HCT116 (cell line): ENCODE measurements at regions not wholly inside any gene's neighbourhood (a gene's known extent, or its start where the extent isn't known, plus 50 kb on each side); places are given as distances from the start of the nearest gene placed in this dataset.

Experiments used
- ATAC-seq: fragments of 200-7000 bp; cut with Tn5 transposase; 2 replicates; pipeline ENCODE4 v1.9.1; 2020; ENCODE audit warnings: mild to moderate bottlenecking, moderate library complexity
- BruUV-seq: library from RNA; stranded (reverse); fragments of 400-500 nt; replicated peaks from 2 replicates; lab custom pipeline; 2021; lab: Mats Ljungman, UMichigan
- CTCF ChIA-PET: fragments of 300-600 bp; sonication (Branson Sonifier 250); formaldehyde crosslinking; loops from one replicate; lab custom pipeline; 2021; ENCODE audit warnings: antibody characterized with exemption; lab: Charles Lee
- POLR2A ChIA-PET: fragments of 300-600, 350-600 bp; sonication (Branson Sonifier 250); formaldehyde crosslinking; loops from one replicate; lab custom pipeline; 2021; ENCODE audit warnings: antibody characterized with exemption; lab: Charles Lee
- RAD21 ChIA-PET, 2 experiments: fragments of 300-600 bp; sonication (Branson Sonifier 250); formaldehyde crosslinking; loops; one replicate each; lab custom pipeline; 2023; ENCODE audit warnings: low total read pairs in 2 of 2; ENCODE audit not compliant: uncharacterized antibody in 2 of 2, unreplicated experiment in 2 of 2, low non-redundant PET in 1 of 2; lab: Charles Lee
- DNase-seq: peaks from one replicate; pipeline ENCODE4 v3.0.0-alpha.2; 2010; ENCODE audit warnings: low read depth, low spot score
- H2AFZ ChIP-seq: fragments of 200-600 bp; shearing (Covaris generic), sonication (generic); 2 replicates; pipeline ENCODE4 v1.6.1; 2017; ENCODE audit warnings: low read depth, mixed run types, mixed read lengths, antibody characterized with exemption, low read length; ENCODE audit not compliant: poor library complexity, severe bottlenecking
- H3K27ac ChIP-seq: 2 replicates; pipeline ENCODE4 v1.5.1; 2012; ENCODE audit warnings: low read depth, low read length
- H3K27me3 ChIP-seq: fragments of 200-600 bp; sonication (generic); 2 replicates; pipeline ENCODE4 v1.6.1; 2016; ENCODE audit warnings: mixed run types, low read length, mixed read lengths; ENCODE audit not compliant: insufficient read depth
- H3K36me3 ChIP-seq, 2 experiments: fragments of 200-500 bp in 1 of 2; fragments of 200-600 bp in 1 of 2; sonication (Bioruptor generic) in 1 of 2; sonication (generic) in 1 of 2; 2 replicates each; pipeline versions ENCODE4 v1.5.1 to v1.6.1; 2014 to 2016; ENCODE audit warnings: low read length in 2 of 2, inconsistent platforms in 1 of 2, mixed read lengths in 1 of 2, mixed run types in 1 of 2; ENCODE audit not compliant: insufficient read depth in 2 of 2, control insufficient read depth in 1 of 2
- H3K4me1 ChIP-seq, 2 experiments: fragments of 200-600 bp in 1 of 2; sonication (generic) in 1 of 2; 2 replicates each; pipeline versions ENCODE4 v1.5.1 to v1.6.1; 2012 to 2017; ENCODE audit warnings: low read length in 2 of 2, inconsistent platforms in 1 of 2, mild to moderate bottlenecking in 1 of 2, mixed read lengths in 1 of 2, mixed run types in 1 of 2, moderate library complexity in 1 of 2; ENCODE audit not compliant: insufficient read depth in 2 of 2, control insufficient read depth in 1 of 2
- H3K4me2 ChIP-seq: fragments of 200-600 bp; sonication (generic); 2 replicates; pipeline ENCODE4 v1.6.1; 2017; ENCODE audit warnings: mixed run types, low read length, mixed read lengths
- H3K4me3 ChIP-seq, 2 experiments: fragments of 200-600 bp in 1 of 2; sonication (generic) in 1 of 2; replicated peaks in 1 of 2; 2 replicates each; pipeline ENCODE4 v1.5.1; 2011 to 2016; ENCODE audit warnings: low read length in 2 of 2, control low read depth in 1 of 2, low read depth in 1 of 2, mild to moderate bottlenecking in 1 of 2, mixed read lengths in 1 of 2, mixed run types in 1 of 2
- H3K79me2 ChIP-seq: fragments of 200-600 bp; sonication (generic); 2 replicates; pipeline ENCODE4 v1.6.1; 2017; ENCODE audit warnings: mild to moderate bottlenecking, mixed run types, low read length, moderate library complexity, mixed read lengths; ENCODE audit not compliant: insufficient read depth
- H3K9ac ChIP-seq: fragments of 200-600 bp; sonication (generic); 2 replicates; pipeline ENCODE4 v1.6.1; 2016; ENCODE audit warnings: low read length, mixed read lengths
- H3K9me2 ChIP-seq: fragments of 200-600 bp; sonication (generic), shearing (Covaris generic); 2 replicates; pipeline ENCODE4 v1.6.1; 2017; ENCODE audit warnings: mixed run types, mild to moderate bottlenecking, moderate library complexity; ENCODE audit not compliant: insufficient read depth
- H3K9me3 ChIP-seq, 2 experiments: fragments of 200-500 bp in 1 of 2; fragments of 200-600 bp in 1 of 2; sonication (Bioruptor generic) in 1 of 2; sonication (generic) in 1 of 2; 2 replicates each; pipeline ENCODE4 v1.6.1; 2014 to 2017; ENCODE audit warnings: low read length in 2 of 2, mixed read lengths in 2 of 2, inconsistent platforms in 1 of 2, low read depth in 1 of 2, mild to moderate bottlenecking in 1 of 2, mixed run types in 1 of 2, moderate library complexity in 1 of 2; ENCODE audit not compliant: control insufficient read depth in 1 of 2, insufficient read depth in 1 of 2
- H4K20me1 ChIP-seq: fragments of 200-600 bp; sonication (generic), shearing (Covaris generic); 2 replicates; pipeline ENCODE4 v1.6.1; 2017; ENCODE audit warnings: mixed run types, mild to moderate bottlenecking, moderate library complexity; ENCODE audit not compliant: insufficient read depth
- EGR1 ChIP-seq: IDR thresholded peaks from 2 replicates; pipeline ENCODE4 v1.6.1; 2012; ENCODE audit warnings: low read depth
- EZH2phosphoT487 ChIP-seq: fragments of 200-600 bp; IDR thresholded peaks from 2 replicates; pipeline ENCODE4 v1.6.1; 2018; ENCODE audit warnings: antibody characterized with exemption, borderline replicate concordance
- JUND ChIP-seq: IDR thresholded peaks from 2 replicates; pipeline ENCODE4 v1.6.1; 2012
- RAD21 ChIP-seq: IDR thresholded peaks from 2 replicates; pipeline ENCODE4 v1.6.1; 2012; ENCODE audit warnings: low read depth, mild to moderate bottlenecking
- SP1 ChIP-seq: IDR thresholded peaks from 2 replicates; pipeline ENCODE4 v1.6.1; 2012; ENCODE audit warnings: low read depth
- ZFX ChIP-seq: fragments of 450-650 bp; IDR thresholded peaks from 2 replicates; pipeline ENCODE4 v1.6.1; 2017
- intact Hi-C: fragments of 100-400 bp; cut with micrococcal nuclease; formaldehyde crosslinking; loops from 2 replicates; pipeline ENCODE4 v1.10.0; 2022
- TF ChIP-seq, protein P1 (sequence below), 3 experiments: fragments of 200-600 bp in 1 of 3; sonication (generic) in 1 of 3; IDR thresholded peaks in 2 of 3; conservative IDR thresholded peaks in 1 of 3; 2 replicates each; pipeline ENCODE4 v1.5.1; 2012 to 2017; ENCODE audit warnings: low read depth in 2 of 3, low read length in 2 of 3, antibody characterized with exemption in 1 of 3, borderline replicate concordance in 1 of 3, control low read depth in 1 of 3, mild to moderate bottlenecking in 1 of 3, mixed read lengths in 1 of 3, mixed run types in 1 of 3, moderate library complexity in 1 of 3; ENCODE audit not compliant: insufficient read depth in 1 of 3
- TF ChIP-seq, protein P2 (sequence below): IDR thresholded peaks from 2 replicates; pipeline ENCODE4 v1.6.1; 2012
- TF ChIP-seq, protein P3 (sequence below): IDR thresholded peaks from 2 replicates; pipeline ENCODE4 v1.6.1; 2012; ENCODE audit warnings: low read depth

DNA sequence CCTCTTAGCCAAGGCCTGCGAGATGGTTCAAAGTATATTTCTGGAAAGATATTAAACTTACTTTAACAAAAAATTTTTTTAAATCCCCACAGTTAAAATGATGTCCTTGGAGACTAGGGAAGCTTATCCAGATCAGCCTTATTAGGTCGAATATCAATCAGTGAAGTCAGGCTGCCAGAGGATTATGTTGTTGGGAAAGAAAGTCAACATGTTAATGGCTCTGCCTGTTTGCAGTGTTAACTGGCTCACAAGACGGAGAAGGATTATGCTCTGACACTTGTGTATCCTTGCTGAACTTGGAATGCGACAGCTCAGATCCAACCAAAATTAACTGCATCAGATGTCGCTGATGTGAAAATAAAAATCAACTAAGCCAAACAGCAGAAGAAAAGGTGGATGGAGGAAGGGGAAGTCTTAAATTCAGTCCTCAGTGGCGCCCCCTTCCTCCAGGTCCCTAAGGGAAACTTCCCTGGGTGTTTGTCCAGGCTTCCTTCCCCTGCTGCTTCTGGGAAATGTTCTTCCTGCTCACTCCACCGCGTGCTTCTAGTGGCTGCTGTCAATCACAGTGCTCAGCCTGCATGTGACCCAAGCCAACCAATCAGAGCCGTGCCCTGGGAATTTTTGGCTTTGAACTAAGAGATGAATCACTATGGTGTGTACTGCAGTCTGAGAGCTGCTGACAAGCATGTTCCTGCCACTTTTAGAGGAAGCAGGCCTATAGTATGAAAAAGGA lies 690.4 kb upstream of the NRP1 start:
- ATAC-seq (peak; percentile 80), DNase-seq (peak; percentile 29)
- no peaks in the 10 kb centered on the region for H3K4me1 ChIP-seq
- no peak overlapping the region for H3K9ac ChIP-seq
- POLR2A ChIA-PET, result no interaction called here
- no peaks in the 10 kb centered on the region for H3K9me2 ChIP-seq
- no peaks in the 10 kb centered on the region for H3K9me3 ChIP-seq
- H3K4me2 ChIP-seq, result no peak overlapping the region
- no TSS peak for BruUV-seq
- H3K27ac ChIP-seq, result no peak overlapping the region
- CTCF ChIA-PET, result no interaction called here
- no peaks in the 10 kb centered on the region for H4K20me1 ChIP-seq
- TF ChIP-seq, protein P1, sequence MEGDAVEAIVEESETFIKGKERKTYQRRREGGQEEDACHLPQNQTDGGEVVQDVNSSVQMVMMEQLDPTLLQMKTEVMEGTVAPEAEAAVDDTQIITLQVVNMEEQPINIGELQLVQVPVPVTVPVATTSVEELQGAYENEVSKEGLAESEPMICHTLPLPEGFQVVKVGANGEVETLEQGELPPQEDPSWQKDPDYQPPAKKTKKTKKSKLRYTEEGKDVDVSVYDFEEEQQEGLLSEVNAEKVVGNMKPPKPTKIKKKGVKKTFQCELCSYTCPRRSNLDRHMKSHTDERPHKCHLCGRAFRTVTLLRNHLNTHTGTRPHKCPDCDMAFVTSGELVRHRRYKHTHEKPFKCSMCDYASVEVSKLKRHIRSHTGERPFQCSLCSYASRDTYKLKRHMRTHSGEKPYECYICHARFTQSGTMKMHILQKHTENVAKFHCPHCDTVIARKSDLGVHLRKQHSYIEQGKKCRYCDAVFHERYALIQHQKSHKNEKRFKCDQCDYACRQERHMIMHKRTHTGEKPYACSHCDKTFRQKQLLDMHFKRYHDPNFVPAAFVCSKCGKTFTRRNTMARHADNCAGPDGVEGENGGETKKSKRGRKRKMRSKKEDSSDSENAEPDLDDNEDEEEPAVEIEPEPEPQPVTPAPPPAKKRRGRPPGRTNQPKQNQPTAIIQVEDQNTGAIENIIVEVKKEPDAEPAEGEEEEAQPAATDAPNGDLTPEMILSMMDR (IDR thresholded peaks at IDR 0.05 in 2 of 3, conservative IDR thresholded peaks at IDR 0.05 in 1 of 3; ENCODE audit: borderline replicate concordance in 1 of 3, insufficient read depth in 1 of 3, low read depth in 2 of 3, low read length in 2 of 3), result peak in 2 of 3 experiments; percentile 36 to 41; a peak in 4 of 6 replicates
- TF ChIP-seq EZH2phosphoT487 (no peak), JUND (no peak), RAD21 (no peak), EGR1 (no peak), SP1 (0 out of 2 replicates have a peak, but pooled peaks have one; percentile 16), ZFX (no peak)
- TF ChIP-seq, protein P2, sequence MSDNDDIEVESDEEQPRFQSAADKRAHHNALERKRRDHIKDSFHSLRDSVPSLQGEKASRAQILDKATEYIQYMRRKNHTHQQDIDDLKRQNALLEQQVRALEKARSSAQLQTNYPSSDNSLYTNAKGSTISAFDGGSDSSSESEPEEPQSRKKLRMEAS, result 0 out of 2 replicates have a peak, but pooled peaks have one; percentile 33
- TF ChIP-seq, protein P3, sequence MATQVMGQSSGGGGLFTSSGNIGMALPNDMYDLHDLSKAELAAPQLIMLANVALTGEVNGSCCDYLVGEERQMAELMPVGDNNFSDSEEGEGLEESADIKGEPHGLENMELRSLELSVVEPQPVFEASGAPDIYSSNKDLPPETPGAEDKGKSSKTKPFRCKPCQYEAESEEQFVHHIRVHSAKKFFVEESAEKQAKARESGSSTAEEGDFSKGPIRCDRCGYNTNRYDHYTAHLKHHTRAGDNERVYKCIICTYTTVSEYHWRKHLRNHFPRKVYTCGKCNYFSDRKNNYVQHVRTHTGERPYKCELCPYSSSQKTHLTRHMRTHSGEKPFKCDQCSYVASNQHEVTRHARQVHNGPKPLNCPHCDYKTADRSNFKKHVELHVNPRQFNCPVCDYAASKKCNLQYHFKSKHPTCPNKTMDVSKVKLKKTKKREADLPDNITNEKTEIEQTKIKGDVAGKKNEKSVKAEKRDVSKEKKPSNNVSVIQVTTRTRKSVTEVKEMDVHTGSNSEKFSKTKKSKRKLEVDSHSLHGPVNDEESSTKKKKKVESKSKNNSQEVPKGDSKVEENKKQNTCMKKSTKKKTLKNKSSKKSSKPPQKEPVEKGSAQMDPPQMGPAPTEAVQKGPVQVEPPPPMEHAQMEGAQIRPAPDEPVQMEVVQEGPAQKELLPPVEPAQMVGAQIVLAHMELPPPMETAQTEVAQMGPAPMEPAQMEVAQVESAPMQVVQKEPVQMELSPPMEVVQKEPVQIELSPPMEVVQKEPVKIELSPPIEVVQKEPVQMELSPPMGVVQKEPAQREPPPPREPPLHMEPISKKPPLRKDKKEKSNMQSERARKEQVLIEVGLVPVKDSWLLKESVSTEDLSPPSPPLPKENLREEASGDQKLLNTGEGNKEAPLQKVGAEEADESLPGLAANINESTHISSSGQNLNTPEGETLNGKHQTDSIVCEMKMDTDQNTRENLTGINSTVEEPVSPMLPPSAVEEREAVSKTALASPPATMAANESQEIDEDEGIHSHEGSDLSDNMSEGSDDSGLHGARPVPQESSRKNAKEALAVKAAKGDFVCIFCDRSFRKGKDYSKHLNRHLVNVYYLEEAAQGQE, result no peak
- intact Hi-C loops, result no loop called here
- no peaks in the 10 kb centered on the region for H3K27me3 ChIP-seq
- H3K36me3 ChIP-seq, result no peaks in the 10 kb centered on the region
- RAD21 ChIA-PET, result no interaction called here
- H2AFZ ChIP-seq, result no peak overlapping the region
- H3K4me3 ChIP-seq, result no peak overlapping the region
- H3K79me2 ChIP-seq, result no peaks in the 10 kb centered on the region
